ENCODE measurements at regions not wholly inside any gene's neighbourhood (a gene's known extent, or its start where the extent isn't known, plus 50 kb on each side); places are given as distances from the start of the nearest gene placed in this dataset.

DNA sequence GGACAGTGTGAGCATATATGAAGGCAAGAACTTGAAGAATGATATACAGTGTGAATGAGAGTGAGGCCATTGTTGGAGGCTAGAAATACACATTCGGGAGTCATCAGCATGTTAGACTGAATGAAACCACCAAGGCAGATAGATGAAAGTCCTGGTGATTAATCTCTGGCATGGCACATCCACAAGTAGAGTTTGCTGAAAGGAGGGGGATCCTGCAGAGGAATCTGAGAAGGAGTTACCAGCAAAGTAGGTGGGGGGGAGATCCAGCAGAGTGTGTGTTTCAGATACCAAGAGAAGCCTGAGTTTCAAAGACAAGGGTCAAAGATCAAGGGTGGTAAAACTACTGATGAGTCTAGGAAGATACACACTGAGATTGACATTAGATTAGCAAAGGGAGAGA, 426.7 kb upstream of the DCN start:
- no peak for DNase-seq

- no peak for DNase-seq
These were observed 425.9 kb upstream of the DCN start for GRCh38 chr12:91608542-91608941.

DNA sequence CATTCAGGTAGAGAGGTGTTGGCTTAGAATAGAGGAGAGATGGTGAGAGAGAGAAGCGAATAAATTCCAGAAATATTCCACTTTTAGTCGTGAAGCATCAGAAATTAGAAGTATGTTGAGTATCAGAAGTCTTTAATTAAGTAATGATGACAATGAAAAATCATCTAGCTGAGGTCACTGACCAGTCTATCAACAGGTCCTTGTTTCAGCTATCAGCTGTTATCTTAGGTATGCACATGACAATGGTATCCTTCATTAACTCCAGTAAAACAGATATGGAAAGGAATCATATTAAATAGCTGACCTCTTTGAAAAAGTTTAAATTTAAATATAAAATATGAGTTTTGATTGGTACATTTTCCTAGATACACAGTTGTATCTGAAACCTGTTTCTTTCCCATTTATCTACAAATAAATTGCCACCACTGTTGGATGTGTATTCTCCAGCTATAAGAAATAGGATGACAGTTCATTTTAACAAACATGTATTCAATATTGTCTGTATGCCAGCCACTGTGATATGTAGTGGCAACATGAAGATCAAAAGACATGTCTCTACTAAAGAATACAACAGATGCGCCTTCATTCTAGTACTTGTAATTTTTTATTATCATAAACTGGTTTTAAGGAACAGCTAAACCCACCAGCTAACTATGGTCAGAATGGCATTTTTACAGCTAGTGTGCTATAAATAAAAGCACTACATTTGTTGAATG, 424.2 kb upstream of the DCN start:
- DNase-seq, result no peak

- DNase-seq, result no peak
These were observed 422.3 kb upstream of the DCN start for GRCh38 chr12:91604897-91605296.

DNA sequence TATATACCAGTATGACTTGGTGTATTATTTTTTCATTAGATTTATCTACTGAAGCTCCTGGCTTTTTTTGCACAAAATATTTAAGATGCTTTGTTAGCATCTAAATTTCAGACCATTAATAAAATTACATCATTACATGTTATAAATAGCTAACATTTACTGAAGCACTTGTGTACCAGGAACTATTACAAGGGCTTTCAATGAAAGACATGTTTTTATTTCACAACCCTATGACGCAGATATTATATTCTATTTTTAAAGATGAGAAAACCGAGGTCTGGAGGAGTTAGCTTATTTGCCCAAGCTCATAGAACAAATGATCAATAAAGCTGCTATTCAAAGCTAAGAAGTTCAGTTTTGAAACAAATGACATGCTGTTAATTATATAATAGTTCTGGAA, 420.4 kb upstream of the DCN start:
- no peak for DNase-seq

DNA sequence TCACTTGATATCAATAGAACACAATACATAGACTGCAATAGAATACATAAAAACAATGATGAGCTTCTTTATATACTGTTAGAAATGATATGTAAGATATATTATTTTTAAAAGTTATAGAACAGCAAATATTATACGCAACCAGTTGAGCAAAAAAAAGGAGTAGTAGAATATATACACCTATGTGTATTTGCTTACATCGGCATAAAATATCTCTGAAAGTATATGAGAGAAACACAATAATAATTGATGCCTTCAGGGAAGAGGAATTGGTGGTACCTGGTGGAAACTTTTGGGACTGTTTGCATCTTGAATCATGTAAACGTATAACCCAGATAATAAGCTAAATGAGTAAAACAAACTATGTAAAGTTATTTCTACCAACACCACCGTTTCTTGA, 418.4 kb upstream of the DCN start:
- DNase-seq, result no peak

GRCh38 chr12:91594715-91595114, 412.1 kb upstream of the DCN start:
- no peak for DNase-seq

DNA sequence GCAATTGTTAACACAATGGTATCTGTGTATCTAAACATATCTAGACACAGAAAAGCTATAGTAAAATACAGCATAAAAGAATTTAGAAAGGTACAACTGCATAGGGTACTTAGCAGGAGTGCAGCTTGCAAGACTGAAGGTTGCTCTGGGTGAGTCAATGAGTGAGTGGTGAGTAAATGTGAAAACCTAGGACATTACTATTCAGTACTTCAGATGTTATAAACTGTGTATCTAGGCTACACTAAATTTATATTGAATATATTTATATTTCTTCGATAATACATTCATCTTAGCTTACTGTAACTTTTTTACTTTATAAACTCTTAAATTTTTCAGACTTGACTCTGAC, 409.0 kb upstream of the DCN start:
- DNase-seq, result no peak

DNA sequence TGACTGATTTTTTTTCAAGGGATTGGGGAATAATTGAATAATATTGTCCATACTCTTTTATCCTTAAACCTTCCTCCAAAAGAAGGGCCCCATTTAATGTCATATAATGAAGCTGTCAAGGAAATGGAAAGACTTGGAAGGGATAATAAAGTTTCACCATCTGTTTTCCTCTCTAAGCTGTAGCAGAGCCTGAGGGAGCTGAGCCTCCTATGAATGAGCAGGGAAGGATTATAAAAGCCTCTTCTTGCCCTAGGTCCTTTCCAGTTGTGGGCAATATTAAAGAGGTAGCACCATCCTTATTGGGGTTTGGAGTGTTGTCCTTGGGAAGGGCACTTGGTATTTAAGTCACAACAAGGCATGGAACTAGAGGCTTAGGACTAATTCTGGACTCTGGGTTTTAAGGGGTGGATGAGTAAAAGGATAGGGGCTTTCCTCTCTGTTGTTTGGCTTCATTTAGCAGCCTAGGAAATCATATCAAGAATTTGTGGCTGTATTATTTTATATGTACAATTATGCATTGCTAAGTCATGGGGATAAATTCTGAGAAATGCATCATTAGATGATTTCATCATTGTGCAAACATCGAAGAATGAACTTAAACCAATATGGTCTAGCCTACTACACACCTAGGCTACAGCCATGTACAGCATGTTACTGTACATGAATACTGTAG, 408.5 kb upstream of the DCN start:
- no peak for DNase-seq

DNA sequence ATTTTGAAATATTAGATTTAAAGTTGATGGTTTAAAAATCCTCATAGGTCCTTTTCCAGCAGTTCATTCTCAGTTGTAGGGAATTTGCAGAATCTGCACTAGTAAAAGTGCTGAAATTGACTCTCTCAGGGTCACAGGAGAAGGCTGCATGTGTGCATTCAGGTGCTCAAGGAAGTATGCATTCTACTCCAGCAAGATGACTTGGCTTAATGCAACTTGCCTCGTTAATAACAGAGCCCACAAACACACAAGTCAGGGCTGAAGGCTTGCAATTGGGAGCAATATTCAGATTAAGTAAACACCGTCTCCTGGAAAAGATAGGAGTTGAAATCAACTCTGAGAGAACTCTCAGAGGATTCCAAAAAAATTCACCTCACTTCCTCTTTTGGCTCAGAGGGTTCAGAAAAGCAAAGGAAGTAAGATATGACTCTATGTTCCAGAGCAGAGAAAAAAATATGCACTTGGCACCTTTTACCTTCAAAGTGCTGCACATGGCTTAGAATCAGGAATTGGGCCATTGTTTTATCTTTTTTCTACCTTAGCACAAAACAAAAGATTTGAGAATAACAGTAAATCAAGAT, 406.3 kb upstream of the DCN start:
- no peak for DNase-seq

DNA sequence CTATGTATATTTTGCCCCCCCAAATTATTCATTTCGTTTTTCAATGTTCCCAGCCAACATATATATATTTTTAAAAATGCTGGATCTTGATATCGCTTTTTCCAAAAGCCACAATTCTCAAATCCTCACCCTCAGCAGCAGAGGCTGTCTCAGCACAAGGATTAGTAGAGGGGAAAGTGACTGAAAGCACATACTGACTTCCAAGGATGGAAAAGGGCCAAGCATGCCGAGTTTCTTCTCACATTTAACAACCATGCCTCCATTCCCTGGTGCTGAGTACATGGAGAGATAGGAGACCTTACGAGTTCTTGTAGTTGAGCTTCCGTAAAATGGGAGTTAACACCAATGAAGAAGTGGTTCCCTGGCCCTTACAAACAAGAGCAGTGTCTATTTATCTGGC, 403.4 kb upstream of the DCN start:
- no peak for DNase-seq

- no peak for DNase-seq
These were observed 400.2 kb upstream of the DCN start for GRCh38 chr12:91582811-91583210.

- DNase-seq, result no peak
These were observed 397.1 kb upstream of the DCN start for GRCh38 chr12:91579516-91580263.

GRCh38 chr12:91577586-91578539, 395.2 kb upstream of the DCN start:
- DNase-seq, result peak in 2 of 3 experiments; percentile 25 to 39

DNA sequence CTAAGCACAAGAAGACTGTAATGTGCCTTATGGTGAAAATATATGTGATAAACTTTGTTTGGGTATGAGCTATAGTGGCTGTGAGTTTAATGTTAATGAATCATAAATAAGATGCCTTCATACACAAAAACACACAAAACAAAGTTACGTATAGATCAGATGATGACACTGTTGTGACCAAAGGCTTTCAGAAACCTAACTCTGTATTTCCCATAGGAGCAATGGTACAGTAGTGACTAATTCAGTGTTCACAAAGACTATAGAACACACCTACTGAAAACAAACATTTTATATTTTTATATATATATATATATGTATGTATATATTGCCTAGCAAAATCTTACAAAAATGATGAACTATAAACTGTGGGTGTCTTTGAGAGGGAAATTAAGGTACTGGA, 393.8 kb upstream of the DCN start:
- DNase-seq, result no peak

GRCh38 chr12:91575630-91576029, 393.0 kb upstream of the DCN start:
- no peak for DNase-seq

DNA sequence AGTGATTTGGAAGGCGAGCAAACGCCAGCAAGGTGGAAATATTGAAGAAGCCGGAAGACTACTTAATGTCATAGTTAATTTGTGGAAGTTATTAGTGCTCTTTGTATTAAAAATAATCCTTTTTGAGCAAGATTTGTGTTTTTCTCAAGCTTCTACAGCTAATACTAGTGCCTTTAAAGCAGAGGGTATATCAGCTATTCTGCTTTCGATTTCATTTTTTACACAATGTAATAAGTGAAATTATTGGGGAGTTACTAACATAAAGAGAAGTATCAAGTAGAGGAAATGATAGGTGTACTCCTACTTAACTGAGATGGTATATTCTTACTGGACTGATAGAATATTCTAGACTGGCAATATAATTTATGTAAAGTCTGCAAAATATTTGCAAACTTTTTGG, 392.4 kb upstream of the DCN start:
- no peak for DNase-seq

GRCh38 chr12:91574391-91574790, 391.8 kb upstream of the DCN start:
- no peak for DNase-seq

- peak in 1 of 3 experiments; percentile 12 for DNase-seq
These were observed 390.3 kb upstream of the DCN start for GRCh38 chr12:91572869-91573268.

- DNase-seq, result no peak
These were observed 384.5 kb upstream of the DCN start for GRCh38 chr12:91567100-91567485.

GRCh38 chr12:91566328-91567099, 383.9 kb upstream of the DCN start:
- no peak for DNase-seq

DNA sequence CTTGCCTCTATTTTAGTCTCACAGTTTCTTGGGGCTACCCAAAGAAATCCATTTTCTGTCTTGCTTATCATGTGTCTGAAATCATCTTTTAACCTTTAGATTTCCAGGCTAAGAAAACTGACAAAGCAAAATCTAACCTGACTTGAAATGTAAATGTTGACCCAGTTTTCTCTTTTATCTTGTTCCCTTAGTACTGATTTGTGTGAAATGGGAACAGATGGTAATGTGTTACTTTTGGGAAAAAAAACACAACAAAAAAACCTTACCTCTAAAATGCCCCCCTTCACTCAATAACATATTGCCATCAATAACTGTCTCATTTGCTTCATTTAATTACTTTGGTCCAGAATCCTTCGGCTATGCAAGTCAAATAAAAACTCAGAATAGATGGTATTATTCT, 383.2 kb upstream of the DCN start:
- no peak for DNase-seq

All from NCI-H1417 (cell line).